ENCODE measurements at regions not wholly inside any gene's neighbourhood (a gene's known extent, or its start where the extent isn't known, plus 50 kb on each side); places are given as distances from the start of the nearest gene placed in this dataset.

- POLR2A ChIA-PET = no interaction called here
These were observed 585.1 kb downstream of the IRX1 start for GRCh38 chr5:4180703-4181102.

More at GRCh38 chr5:4180703-4181102, 585.1 kb downstream of the IRX1 start:
- Histone ChIP-seq H3K9me3 (ENCODE audit: control insufficient read depth, insufficient read depth, low read depth, low read length) (no peaks in the 10 kb centered on the region), H3K4me1 (ENCODE audit: control insufficient read depth, insufficient read depth, low read length) (no peaks in the 10 kb centered on the region), H3K27ac (ENCODE audit: extremely low read depth, low read depth, low read length) (no peak overlapping the region), H3K36me3 (ENCODE audit: control insufficient read depth in 2 of 2, insufficient read depth in 1 of 2, low read length in 2 of 2) (no peaks in the 10 kb centered on the region), H3K4me3 (ENCODE audit: low read depth, low read length) (no peak overlapping the region)
- CTCF ChIA-PET = no interaction called here
- TF ChIP-seq ZBTB26 (tag by site-specific recombination; optimal IDR thresholded peaks at IDR 0.05) (no peak), WT1 (tag by site-specific recombination; IDR thresholded peaks at IDR 0.05) (no peak), OSR2 (tag by site-specific recombination; IDR thresholded peaks at IDR 0.05) (no peak), KLF9 (tag by site-specific recombination; IDR thresholded peaks at IDR 0.05; ENCODE audit: low read depth) (no peak), SCRT1 (tag by site-specific recombination; IDR thresholded peaks at IDR 0.05; ENCODE audit: borderline replicate concordance) (no peak), ZNF146 (tag by site-specific recombination; IDR thresholded peaks at IDR 0.05) (no peak), ZNF514 (tag by site-specific recombination; IDR thresholded peaks at IDR 0.05) (no peak), ZNF266 (tag by site-specific recombination; IDR thresholded peaks at IDR 0.05; ENCODE audit: low read depth) (no peak), ZFHX2 (tag by site-specific recombination; conservative IDR thresholded peaks at IDR 0.05) (no peak), ZBTB49 (tag by site-specific recombination; IDR thresholded peaks at IDR 0.05; ENCODE audit: low read depth) (no peak), MYNN (tag by site-specific recombination; IDR thresholded peaks at IDR 0.05; ENCODE audit: borderline replicate concordance) (no peak), ZBTB10 (tag by site-specific recombination; IDR thresholded peaks at IDR 0.05) (no peak), ZNF404 (tag by site-specific recombination; IDR thresholded peaks at IDR 0.05) (no peak), ZNF280C (tag by site-specific recombination; IDR thresholded peaks at IDR 0.05) (no peak), ZNF26 (tag by site-specific recombination; IDR thresholded peaks at IDR 0.05) (no peak), ZNF639 (tag by site-specific recombination; IDR thresholded peaks at IDR 0.05) (no peak), ZBTB20 (tag by site-specific recombination; IDR thresholded peaks at IDR 0.05) (no peak)
- TF ChIP-seq, protein P1, sequence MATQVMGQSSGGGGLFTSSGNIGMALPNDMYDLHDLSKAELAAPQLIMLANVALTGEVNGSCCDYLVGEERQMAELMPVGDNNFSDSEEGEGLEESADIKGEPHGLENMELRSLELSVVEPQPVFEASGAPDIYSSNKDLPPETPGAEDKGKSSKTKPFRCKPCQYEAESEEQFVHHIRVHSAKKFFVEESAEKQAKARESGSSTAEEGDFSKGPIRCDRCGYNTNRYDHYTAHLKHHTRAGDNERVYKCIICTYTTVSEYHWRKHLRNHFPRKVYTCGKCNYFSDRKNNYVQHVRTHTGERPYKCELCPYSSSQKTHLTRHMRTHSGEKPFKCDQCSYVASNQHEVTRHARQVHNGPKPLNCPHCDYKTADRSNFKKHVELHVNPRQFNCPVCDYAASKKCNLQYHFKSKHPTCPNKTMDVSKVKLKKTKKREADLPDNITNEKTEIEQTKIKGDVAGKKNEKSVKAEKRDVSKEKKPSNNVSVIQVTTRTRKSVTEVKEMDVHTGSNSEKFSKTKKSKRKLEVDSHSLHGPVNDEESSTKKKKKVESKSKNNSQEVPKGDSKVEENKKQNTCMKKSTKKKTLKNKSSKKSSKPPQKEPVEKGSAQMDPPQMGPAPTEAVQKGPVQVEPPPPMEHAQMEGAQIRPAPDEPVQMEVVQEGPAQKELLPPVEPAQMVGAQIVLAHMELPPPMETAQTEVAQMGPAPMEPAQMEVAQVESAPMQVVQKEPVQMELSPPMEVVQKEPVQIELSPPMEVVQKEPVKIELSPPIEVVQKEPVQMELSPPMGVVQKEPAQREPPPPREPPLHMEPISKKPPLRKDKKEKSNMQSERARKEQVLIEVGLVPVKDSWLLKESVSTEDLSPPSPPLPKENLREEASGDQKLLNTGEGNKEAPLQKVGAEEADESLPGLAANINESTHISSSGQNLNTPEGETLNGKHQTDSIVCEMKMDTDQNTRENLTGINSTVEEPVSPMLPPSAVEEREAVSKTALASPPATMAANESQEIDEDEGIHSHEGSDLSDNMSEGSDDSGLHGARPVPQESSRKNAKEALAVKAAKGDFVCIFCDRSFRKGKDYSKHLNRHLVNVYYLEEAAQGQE (tag by site-specific recombination; IDR thresholded peaks at IDR 0.05) = no peak
